ENCODE measurements at regions not wholly inside any gene's neighbourhood (a gene's known extent, or its start where the extent isn't known, plus 50 kb on each side); places are given as distances from the start of the nearest gene placed in this dataset.

- no peak for ATAC-seq
- in situ Hi-C loops (cut with MboI): no loop called here
- SMC1A ChIA-PET (ENCODE audit: uncharacterized antibody, unreplicated experiment): no interaction called here
- no peak overlapping the region for H2AFZ ChIP-seq (ENCODE audit: control insufficient read depth, low read depth, low read length)
- FAIRE-seq: no peak
- no peak overlapping the region for H3K9ac ChIP-seq (ENCODE audit: control insufficient read depth, insufficient read depth, low read length)
- CTCF ChIA-PET: no interaction called here
- no TSS peak for BruUV-seq (replicated peaks)
- RAD21 ChIA-PET (ENCODE audit: unreplicated experiment): no interaction called here
- no peaks in the 10 kb centered on the region for H3K9me3 ChIP-seq (replicated peaks; ENCODE audit: control insufficient read depth, insufficient read depth, low read length)
- WGBS (ENCODE audit: insufficient coverage, insufficient replicate concordance, low lambda C conversion rate, missing lambda C conversion rate): 16% methylated on average over 4 of the region's 4 CpGs
- no peaks in the 10 kb centered on the region for H3K4me1 ChIP-seq (ENCODE audit: control insufficient read depth, insufficient read depth, low read length)
- H3K36me3 ChIP-seq (ENCODE audit: control insufficient read depth in 2 of 2, insufficient read depth in 2 of 2, low read length in 1 of 2): no peaks in the 10 kb centered on the region
- H3K27me3 ChIP-seq (replicated peaks in 1 of 2; ENCODE audit: control insufficient read depth in 2 of 2, insufficient read depth in 2 of 2, low read length in 1 of 2): no peaks in the 10 kb centered on the region
- POLR2A ChIA-PET: no interaction called here
- no peak for DNase-seq (ENCODE audit: low read depth, low spot score)
- no peaks in the 10 kb centered on the region for H4K20me1 ChIP-seq (ENCODE audit: control insufficient read depth, insufficient read depth)
- no peak overlapping the region for H3K4me3 ChIP-seq
- H3K79me2 ChIP-seq (ENCODE audit: control insufficient read depth, insufficient read depth, low read length): no peaks in the 10 kb centered on the region
- no peak overlapping the region for H3K27ac ChIP-seq (ENCODE audit: control insufficient read depth, insufficient read depth)
- intact Hi-C loops (cut with micrococcal nuclease; ENCODE audit: unreplicated experiment): no loop called here
- no peak overlapping the region for H3K4me2 ChIP-seq (ENCODE audit: control insufficient read depth, insufficient read depth)
- no peak for TF ChIP-seq EGR1 (IDR thresholded peaks at IDR 0.05; ENCODE audit: borderline replicate concordance in 1 of 2, low read depth in 2 of 2, low read length in 2 of 2)
- no peak for TF ChIP-seq ZNF274 (IDR thresholded peaks at IDR 0.05; ENCODE audit: insufficient read depth, insufficient read length)
- TF ChIP-seq CEBPB (IDR thresholded peaks at IDR 0.05; ENCODE audit: borderline replicate concordance in 1 of 2, low read depth in 2 of 2, low read length in 2 of 2): no peak
- TF ChIP-seq, protein P1, sequence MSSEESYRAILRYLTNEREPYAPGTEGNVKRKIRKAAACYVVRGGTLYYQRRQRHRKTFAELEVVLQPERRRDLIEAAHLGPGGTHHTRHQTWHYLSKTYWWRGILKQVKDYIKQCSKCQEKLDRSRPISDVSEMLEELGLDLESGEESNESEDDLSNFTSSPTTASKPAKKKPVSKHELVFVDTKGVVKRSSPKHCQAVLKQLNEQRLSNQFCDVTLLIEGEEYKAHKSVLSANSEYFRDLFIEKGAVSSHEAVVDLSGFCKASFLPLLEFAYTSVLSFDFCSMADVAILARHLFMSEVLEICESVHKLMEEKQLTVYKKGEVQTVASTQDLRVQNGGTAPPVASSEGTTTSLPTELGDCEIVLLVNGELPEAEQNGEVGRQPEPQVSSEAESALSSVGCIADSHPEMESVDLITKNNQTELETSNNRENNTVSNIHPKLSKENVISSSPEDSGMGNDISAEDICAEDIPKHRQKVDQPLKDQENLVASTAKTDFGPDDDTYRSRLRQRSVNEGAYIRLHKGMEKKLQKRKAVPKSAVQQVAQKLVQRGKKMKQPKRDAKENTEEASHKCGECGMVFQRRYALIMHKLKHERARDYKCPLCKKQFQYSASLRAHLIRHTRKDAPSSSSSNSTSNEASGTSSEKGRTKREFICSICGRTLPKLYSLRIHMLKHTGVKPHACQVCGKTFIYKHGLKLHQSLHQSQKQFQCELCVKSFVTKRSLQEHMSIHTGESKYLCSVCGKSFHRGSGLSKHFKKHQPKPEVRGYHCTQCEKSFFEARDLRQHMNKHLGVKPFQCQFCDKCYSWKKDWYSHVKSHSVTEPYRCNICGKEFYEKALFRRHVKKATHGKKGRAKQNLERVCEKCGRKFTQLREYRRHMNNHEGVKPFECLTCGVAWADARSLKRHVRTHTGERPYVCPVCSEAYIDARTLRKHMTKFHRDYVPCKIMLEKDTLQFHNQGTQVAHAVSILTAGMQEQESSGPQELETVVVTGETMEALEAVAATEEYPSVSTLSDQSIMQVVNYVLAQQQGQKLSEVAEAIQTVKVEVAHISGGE (CRISPR knock-in tag; IDR thresholded peaks at IDR 0.05): no peak
- no peak for TF ChIP-seq TCF12 (IDR thresholded peaks at IDR 0.05; ENCODE audit: low read depth, low read length)
- no peak for TF ChIP-seq CHD2 (IDR thresholded peaks at IDR 0.05; ENCODE audit: borderline replicate concordance, low read depth, low read length)
- TF ChIP-seq SREBF1 (IDR thresholded peaks at IDR 0.05; ENCODE audit: low read length): no peak
- no peak for TF ChIP-seq STAT1 (conservative IDR thresholded peaks at IDR 0.05)
- TF ChIP-seq ZNF207 (IDR thresholded peaks at IDR 0.05; ENCODE audit: borderline replicate concordance): no peak
- TF ChIP-seq, protein P2, sequence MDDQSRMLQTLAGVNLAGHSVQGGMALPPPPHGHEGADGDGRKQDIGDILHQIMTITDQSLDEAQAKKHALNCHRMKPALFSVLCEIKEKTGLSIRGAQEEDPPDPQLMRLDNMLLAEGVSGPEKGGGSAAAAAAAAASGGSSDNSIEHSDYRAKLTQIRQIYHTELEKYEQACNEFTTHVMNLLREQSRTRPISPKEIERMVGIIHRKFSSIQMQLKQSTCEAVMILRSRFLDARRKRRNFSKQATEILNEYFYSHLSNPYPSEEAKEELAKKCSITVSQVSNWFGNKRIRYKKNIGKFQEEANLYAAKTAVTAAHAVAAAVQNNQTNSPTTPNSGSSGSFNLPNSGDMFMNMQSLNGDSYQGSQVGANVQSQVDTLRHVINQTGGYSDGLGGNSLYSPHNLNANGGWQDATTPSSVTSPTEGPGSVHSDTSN (IDR thresholded peaks at IDR 0.05; ENCODE audit: insufficient replicate concordance, low read depth, low read length): no peak
- TF ChIP-seq SPI1 (IDR thresholded peaks at IDR 0.05; ENCODE audit: borderline replicate concordance, insufficient read depth, low read depth, low read length): no peak
- TF ChIP-seq YY1 (IDR thresholded peaks at IDR 0.05; ENCODE audit: low read depth, low read length): no peak
- no peak for TF ChIP-seq ZBTB33 (IDR thresholded peaks at IDR 0.05)
- no peak for TF ChIP-seq TCF7 (IDR thresholded peaks at IDR 0.05; ENCODE audit: borderline replicate concordance)
- TF ChIP-seq STAT3 (IDR thresholded peaks at IDR 0.05; ENCODE audit: low read depth, low read length): no peak
- TF ChIP-seq EZH2 (IDR thresholded peaks at IDR 0.05; ENCODE audit: borderline replicate concordance, control insufficient read depth, low read depth, low read length): no peak
- TF ChIP-seq MEF2B (IDR thresholded peaks at IDR 0.05; ENCODE audit: partially characterized antibody, poor library complexity, severe bottlenecking): no peak
Observed at GRCh38 chr18:55748227-55748738, 160.3 kb upstream of the TCF4 start.
